Vagina (tissue), 2 donors: ENCODE measurements at regions not wholly inside any gene's neighbourhood (a gene's known extent, or its start where the extent isn't known, plus 50 kb on each side); places are given as distances from the start of the nearest gene placed in this dataset.

Experiments used
- CTCF ChIP-seq, 3 experiments: fragments of 450-650 bp in 2 of 3; fragments of 200-600 bp in 1 of 3; sonication (generic) in 1 of 3; IDR thresholded peaks; one replicate each; pipeline ENCODE4 v1.5.1; 2017 to 2019; ENCODE audit warnings: antibody characterized with exemption in 3 of 3, mild to moderate bottlenecking in 2 of 3, moderate library complexity in 2 of 3
- POLR2AphosphoS5 ChIP-seq, 2 donors: sonication (generic); formaldehyde crosslinking; IDR thresholded peaks; one replicate each; pipeline ENCODE4 v1.9.0; 2017; ENCODE audit warnings: antibody characterized with exemption in 2 of 2, mild to moderate bottlenecking in 2 of 2, low read depth in 1 of 2; ENCODE audit not compliant: insufficient read depth in 1 of 2

GRCh38 chr22:46033256-46034200 is 56.6 kb upstream of the WNT7B start:
- TF ChIP-seq POLR2AphosphoS5 (IDR thresholded peaks at IDR 0.05; ENCODE audit: insufficient read depth in 1 of 2, low read depth in 1 of 2) (no peak), CTCF (IDR thresholded peaks at IDR 0.05) (no peak)
